ENCODE measurements at regions not wholly inside any gene's neighbourhood (a gene's known extent, or its start where the extent isn't known, plus 50 kb on each side); places are given as distances from the start of the nearest gene placed in this dataset.

GRCh38 chr5:6161257-6161656 is 217.1 kb downstream of the MED10 start:
- no peak overlapping the region for H3K9ac ChIP-seq (ENCODE audit: low read length in 5 of 5)
- no peaks in the 10 kb centered on the region for H3K4me1 ChIP-seq (ENCODE audit: control insufficient read depth in 5 of 5, insufficient read depth in 5 of 5, low read length in 5 of 5)
- no peak overlapping the region for H3K4me3 ChIP-seq (ENCODE audit: low read depth in 1 of 5, low read length in 5 of 5)
- no peak overlapping the region for H3K27ac ChIP-seq (ENCODE audit: low read depth, low read length)
- peaks cover 0 to 3% (median 2%) of the 10 kb centered on the region in 5 donors for H3K27me3 ChIP-seq (ENCODE audit: control insufficient read depth in 5 of 5, insufficient read depth in 4 of 5, low read length in 5 of 5)
- H3K9me3 ChIP-seq (ENCODE audit: control insufficient read depth in 5 of 5, low read length in 5 of 5): no peaks in the 10 kb centered on the region
- no peaks in the 10 kb centered on the region for H3K36me3 ChIP-seq (ENCODE audit: control insufficient read depth in 5 of 5, insufficient read depth in 5 of 5, low read length in 5 of 5)

GRCh38 chr5:6159832-6160430 is 218.4 kb downstream of the MED10 start:
- no peaks in the 10 kb centered on the region for H3K9me3 ChIP-seq (ENCODE audit: control insufficient read depth in 5 of 5, low read length in 5 of 5)
- peaks cover 0 to 3% (median 2%) of the 10 kb centered on the region in 5 donors for H3K27me3 ChIP-seq (ENCODE audit: control insufficient read depth in 5 of 5, insufficient read depth in 4 of 5, low read length in 5 of 5)
- H3K27ac ChIP-seq (ENCODE audit: low read depth, low read length): no peak overlapping the region
- no peaks in the 10 kb centered on the region for H3K4me1 ChIP-seq (ENCODE audit: control insufficient read depth in 5 of 5, insufficient read depth in 5 of 5, low read length in 5 of 5)
- no peak overlapping the region for H3K9ac ChIP-seq (ENCODE audit: low read length in 5 of 5)
- no peaks in the 10 kb centered on the region for H3K36me3 ChIP-seq (ENCODE audit: control insufficient read depth in 5 of 5, insufficient read depth in 5 of 5, low read length in 5 of 5)
- no peak overlapping the region for H3K4me3 ChIP-seq (ENCODE audit: low read depth in 1 of 5, low read length in 5 of 5)

GRCh38 chr5:6158974-6159831 is 219.1 kb downstream of the MED10 start:
- no peaks in the 10 kb centered on the region for H3K9me3 ChIP-seq (ENCODE audit: control insufficient read depth in 5 of 5, low read length in 5 of 5)
- H3K36me3 ChIP-seq (ENCODE audit: control insufficient read depth in 5 of 5, insufficient read depth in 5 of 5, low read length in 5 of 5): no peaks in the 10 kb centered on the region
- peaks cover 0 to 3% (median 2%) of the 10 kb centered on the region in 5 donors for H3K27me3 ChIP-seq (ENCODE audit: control insufficient read depth in 5 of 5, insufficient read depth in 4 of 5, low read length in 5 of 5)
- no peak overlapping the region for H3K4me3 ChIP-seq (ENCODE audit: low read depth in 1 of 5, low read length in 5 of 5)
- H3K4me1 ChIP-seq (ENCODE audit: control insufficient read depth in 5 of 5, insufficient read depth in 5 of 5, low read length in 5 of 5): no peaks in the 10 kb centered on the region
- H3K27ac ChIP-seq (ENCODE audit: low read depth, low read length): no peak overlapping the region
- no peak overlapping the region for H3K9ac ChIP-seq (ENCODE audit: low read length in 5 of 5)

DNA sequence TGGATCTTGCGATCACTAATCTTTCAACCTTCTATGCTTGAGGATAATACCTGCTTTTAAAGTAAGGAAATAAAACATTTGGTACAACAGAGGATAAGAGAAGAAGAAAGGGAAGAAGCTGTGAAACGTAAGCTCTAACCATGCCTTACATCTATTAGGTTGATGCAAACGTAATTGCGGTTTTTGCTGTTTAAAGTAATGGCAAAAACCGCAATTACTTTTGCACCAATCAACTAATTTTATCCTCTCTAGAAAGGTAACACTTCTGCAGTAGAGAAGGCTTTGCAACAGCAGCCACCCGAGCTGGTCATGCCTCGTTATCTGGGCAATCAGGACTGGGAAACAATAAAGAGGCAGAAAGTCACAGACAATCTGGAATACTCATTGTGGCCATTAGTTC is 224.1 kb downstream of the MED10 start:
- H3K27me3 ChIP-seq (ENCODE audit: control insufficient read depth in 5 of 5, insufficient read depth in 4 of 5, low read length in 5 of 5): no peaks in the 10 kb centered on the region
- no peaks in the 10 kb centered on the region for H3K9me3 ChIP-seq (ENCODE audit: control insufficient read depth in 5 of 5, low read length in 5 of 5)
- no peak overlapping the region for H3K9ac ChIP-seq (ENCODE audit: low read length in 5 of 5)

DNA sequence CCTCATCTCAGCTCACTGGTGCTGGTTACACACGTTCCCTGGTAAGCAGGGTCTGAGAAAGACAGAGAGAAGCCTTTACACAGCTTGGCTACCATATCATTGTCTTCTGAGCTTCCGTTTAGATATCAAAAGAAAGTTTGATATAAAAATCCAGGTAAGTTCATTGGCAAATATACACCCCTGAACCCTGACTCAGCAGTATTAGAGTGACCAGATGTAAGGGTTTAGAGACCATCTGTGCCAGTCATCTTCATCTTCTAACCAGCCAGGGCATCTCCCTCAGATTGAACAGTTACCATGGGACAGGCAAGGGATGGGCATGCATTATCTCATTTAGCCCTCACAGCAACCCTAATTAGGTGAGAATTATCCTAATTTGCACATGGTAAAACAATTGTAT is 232.1 kb downstream of the MED10 start:
- no peaks in the 10 kb centered on the region for H3K36me3 ChIP-seq (ENCODE audit: control insufficient read depth in 5 of 5, insufficient read depth in 5 of 5, low read length in 5 of 5)
- no peaks in the 10 kb centered on the region for H3K9me3 ChIP-seq (ENCODE audit: control insufficient read depth in 5 of 5, low read length in 5 of 5)
- H3K27me3 ChIP-seq (ENCODE audit: control insufficient read depth in 5 of 5, insufficient read depth in 4 of 5, low read length in 5 of 5): no peaks in the 10 kb centered on the region
- H3K27ac ChIP-seq (ENCODE audit: low read depth, low read length): no peak overlapping the region
- no peaks in the 10 kb centered on the region for H3K4me1 ChIP-seq (ENCODE audit: control insufficient read depth in 5 of 5, insufficient read depth in 5 of 5, low read length in 5 of 5)
- H3K9ac ChIP-seq (ENCODE audit: low read length in 5 of 5): no peak overlapping the region
- H3K4me3 ChIP-seq (ENCODE audit: low read depth in 1 of 5, low read length in 5 of 5): no peak overlapping the region

More for the DNA sequence above, 224.1 kb downstream of the MED10 start:
- Histone ChIP-seq H3K4me1 (ENCODE audit: control insufficient read depth in 5 of 5, insufficient read depth in 5 of 5, low read length in 5 of 5) (no peaks in the 10 kb centered on the region), H3K4me3 (ENCODE audit: low read depth in 1 of 5, low read length in 5 of 5) (no peak overlapping the region), H3K36me3 (ENCODE audit: control insufficient read depth in 5 of 5, insufficient read depth in 5 of 5, low read length in 5 of 5) (no peaks in the 10 kb centered on the region), H3K27ac (ENCODE audit: low read depth, low read length) (no peak overlapping the region)

DNA sequence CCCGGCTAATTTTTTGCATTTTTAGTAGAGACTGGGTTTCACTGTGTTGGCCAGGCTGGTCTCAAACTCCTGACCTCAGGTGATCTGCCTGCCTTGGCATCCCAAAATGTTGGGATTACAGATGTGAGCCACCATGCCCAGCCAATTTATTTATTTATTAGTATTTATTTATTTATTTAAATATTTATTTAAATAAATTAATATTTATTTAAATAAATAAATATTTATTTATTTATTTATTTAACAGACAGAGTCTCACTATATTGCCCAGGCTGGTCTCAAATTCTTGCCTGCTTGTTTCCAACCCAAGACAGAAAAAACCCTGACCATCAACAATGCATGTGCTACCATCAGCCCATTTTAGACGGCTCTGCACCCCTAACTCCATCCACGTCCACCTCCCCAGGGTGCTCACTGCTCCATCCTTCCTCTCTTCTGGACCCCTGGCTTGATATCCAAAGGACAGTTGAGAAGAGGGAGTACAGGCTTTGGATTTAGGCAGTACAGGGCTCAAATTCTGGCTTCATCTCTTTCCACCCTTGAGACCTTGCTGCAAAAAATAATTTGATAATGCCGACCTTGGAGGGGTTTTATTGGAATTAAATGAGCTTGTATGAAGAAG is 232.6 kb downstream of the MED10 start:
- no peaks in the 10 kb centered on the region for H3K9me3 ChIP-seq (ENCODE audit: control insufficient read depth in 5 of 5, low read length in 5 of 5)

DNA sequence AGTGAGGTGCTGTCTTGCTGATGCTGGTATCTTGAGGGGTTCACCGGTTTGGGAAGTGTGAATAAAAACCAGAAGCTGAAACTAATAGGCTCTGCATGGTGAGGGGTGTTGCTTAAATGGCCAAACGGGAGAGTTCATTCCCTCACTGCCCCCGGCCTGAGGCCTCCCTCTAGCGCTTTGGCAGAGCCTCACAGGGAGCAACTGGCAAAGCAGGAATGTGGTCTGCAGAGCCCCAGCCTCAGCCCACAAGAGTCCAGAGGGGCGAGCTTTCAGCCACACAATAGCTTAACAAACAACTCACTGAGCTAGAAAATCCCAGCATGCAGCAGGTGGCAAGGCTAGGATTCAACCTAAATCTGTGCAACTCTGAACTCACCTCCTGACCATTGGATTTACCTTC is 234.8 kb downstream of the MED10 start:
- Histone ChIP-seq H3K27ac (ENCODE audit: low read depth, low read length) (no peak overlapping the region), H3K4me1 (ENCODE audit: control insufficient read depth in 5 of 5, insufficient read depth in 5 of 5, low read length in 5 of 5) (no peaks in the 10 kb centered on the region), H3K9ac (ENCODE audit: low read length in 5 of 5) (no peak overlapping the region), H3K36me3 (ENCODE audit: control insufficient read depth in 5 of 5, insufficient read depth in 5 of 5, low read length in 5 of 5) (no peaks in the 10 kb centered on the region), H3K27me3 (ENCODE audit: control insufficient read depth in 5 of 5, insufficient read depth in 4 of 5, low read length in 5 of 5) (no peaks in the 10 kb centered on the region), H3K4me3 (ENCODE audit: low read depth in 1 of 5, low read length in 5 of 5) (no peak overlapping the region), H3K9me3 (ENCODE audit: control insufficient read depth in 5 of 5, low read length in 5 of 5) (no peaks in the 10 kb centered on the region)

More for the DNA sequence above, 232.6 kb downstream of the MED10 start:
- no peaks in the 10 kb centered on the region for H3K36me3 ChIP-seq (ENCODE audit: control insufficient read depth in 5 of 5, insufficient read depth in 5 of 5, low read length in 5 of 5)
- H3K4me1 ChIP-seq (ENCODE audit: control insufficient read depth in 5 of 5, insufficient read depth in 5 of 5, low read length in 5 of 5): no peaks in the 10 kb centered on the region
- H3K27ac ChIP-seq (ENCODE audit: low read depth, low read length): no peak overlapping the region
- H3K4me3 ChIP-seq (ENCODE audit: low read depth in 1 of 5, low read length in 5 of 5): no peak overlapping the region
- no peaks in the 10 kb centered on the region for H3K27me3 ChIP-seq (ENCODE audit: control insufficient read depth in 5 of 5, insufficient read depth in 4 of 5, low read length in 5 of 5)
- H3K9ac ChIP-seq (ENCODE audit: low read length in 5 of 5): no peak overlapping the region

DNA sequence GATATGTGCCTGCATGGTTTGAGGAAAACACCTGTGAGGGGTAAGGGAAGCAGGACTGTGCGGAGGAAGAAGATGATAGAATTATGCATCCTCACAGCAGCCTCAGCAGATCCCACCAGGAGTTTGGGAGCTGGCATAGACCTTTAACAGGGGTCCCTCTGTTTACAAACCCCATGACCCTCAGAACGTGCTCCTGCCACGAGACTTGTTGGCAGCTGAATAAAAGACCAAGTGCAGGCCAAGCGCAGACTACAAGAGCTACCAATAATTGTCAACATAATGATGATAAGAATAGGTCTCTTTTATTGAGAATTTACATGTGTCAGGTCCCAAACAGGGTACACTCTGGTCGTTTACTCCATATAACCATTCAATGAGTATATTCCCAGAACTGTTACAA is 236.0 kb downstream of the MED10 start:
- Histone ChIP-seq H3K4me1 (ENCODE audit: control insufficient read depth in 5 of 5, insufficient read depth in 5 of 5, low read length in 5 of 5) (no peaks in the 10 kb centered on the region), H3K27me3 (ENCODE audit: control insufficient read depth in 5 of 5, insufficient read depth in 4 of 5, low read length in 5 of 5) (no peaks in the 10 kb centered on the region), H3K36me3 (ENCODE audit: control insufficient read depth in 5 of 5, insufficient read depth in 5 of 5, low read length in 5 of 5) (no peaks in the 10 kb centered on the region), H3K4me3 (ENCODE audit: low read depth in 1 of 5, low read length in 5 of 5) (no peak overlapping the region), H3K27ac (ENCODE audit: low read depth, low read length) (no peak overlapping the region), H3K9ac (ENCODE audit: low read length in 5 of 5) (no peak overlapping the region), H3K9me3 (ENCODE audit: control insufficient read depth in 5 of 5, low read length in 5 of 5) (peaks cover 0 to under 1% (median 0%) of the 10 kb centered on the region in 5 donors)

DNA sequence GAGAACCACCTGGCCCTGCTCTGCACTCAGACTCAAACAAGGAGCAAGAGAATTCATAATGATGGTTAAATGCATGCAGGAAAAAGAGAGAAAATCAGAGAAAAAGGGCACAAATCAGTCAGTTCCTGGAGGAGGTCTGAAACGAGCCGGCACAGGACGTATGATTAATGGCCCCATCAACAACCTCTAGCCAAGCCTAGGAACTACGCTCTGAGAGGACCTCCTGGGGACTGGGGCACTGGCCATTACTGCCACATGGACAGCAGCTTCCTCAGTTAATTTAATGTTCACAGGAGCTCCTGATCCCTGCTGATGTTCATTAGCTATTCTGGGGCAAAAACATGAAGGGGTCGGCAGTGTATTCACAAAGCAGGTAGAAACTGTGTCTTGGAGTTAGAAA is 238.1 kb downstream of the MED10 start:
- Histone ChIP-seq H3K36me3 (ENCODE audit: control insufficient read depth in 5 of 5, insufficient read depth in 5 of 5, low read length in 5 of 5) (no peaks in the 10 kb centered on the region), H3K4me3 (ENCODE audit: low read depth in 1 of 5, low read length in 5 of 5) (no peak overlapping the region)

GRCh38 chr5:6135977-6136376 is 242.4 kb downstream of the MED10 start:
- peaks cover 0 to 2% (median 0%) of the 10 kb centered on the region in 5 donors for H3K9me3 ChIP-seq (ENCODE audit: control insufficient read depth in 5 of 5, low read length in 5 of 5)
- no peaks in the 10 kb centered on the region for H3K4me1 ChIP-seq (ENCODE audit: control insufficient read depth in 5 of 5, insufficient read depth in 5 of 5, low read length in 5 of 5)
- no peaks in the 10 kb centered on the region for H3K36me3 ChIP-seq (ENCODE audit: control insufficient read depth in 5 of 5, insufficient read depth in 5 of 5, low read length in 5 of 5)
- H3K27ac ChIP-seq (ENCODE audit: low read depth, low read length): no peak overlapping the region
- H3K9ac ChIP-seq (ENCODE audit: low read length in 5 of 5): no peak overlapping the region
- H3K4me3 ChIP-seq (ENCODE audit: low read depth in 1 of 5, low read length in 5 of 5): no peak overlapping the region
- H3K27me3 ChIP-seq (ENCODE audit: control insufficient read depth in 5 of 5, insufficient read depth in 4 of 5, low read length in 5 of 5): no peaks in the 10 kb centered on the region

More for the DNA sequence above, 238.1 kb downstream of the MED10 start:
- no peak overlapping the region for H3K27ac ChIP-seq (ENCODE audit: low read depth, low read length)
- no peaks in the 10 kb centered on the region for H3K4me1 ChIP-seq (ENCODE audit: control insufficient read depth in 5 of 5, insufficient read depth in 5 of 5, low read length in 5 of 5)
- no peaks in the 10 kb centered on the region for H3K27me3 ChIP-seq (ENCODE audit: control insufficient read depth in 5 of 5, insufficient read depth in 4 of 5, low read length in 5 of 5)
- H3K9me3 ChIP-seq (ENCODE audit: control insufficient read depth in 5 of 5, low read length in 5 of 5): peaks cover 0 to 2% (median 0%) of the 10 kb centered on the region in 5 donors
- no peak overlapping the region for H3K9ac ChIP-seq (ENCODE audit: low read length in 5 of 5)

All from subcutaneous abdominal adipose tissue (tissue), 5 donors.